GM18873 (cell line): ENCODE measurements at regions not wholly inside any gene's neighbourhood (a gene's known extent, or its start where the extent isn't known, plus 50 kb on each side); places are given as distances from the start of the nearest gene placed in this dataset.
"Not testable (repeated sequence)": the region's sequence is repeated elsewhere in the genome, so short reads cannot be mapped to it uniquely, and the experiment has no call there.

Experiments used
- ATAC-seq: cut with Tn5 transposase; IDR thresholded peaks from one replicate; pipeline ENCODE4 v1.9.1; 2021; ENCODE audit warnings: mild to moderate bottlenecking, moderate library complexity, moderate number of reproducible peaks; ENCODE audit not compliant: unreplicated experiment, low FRiP score

DNA sequence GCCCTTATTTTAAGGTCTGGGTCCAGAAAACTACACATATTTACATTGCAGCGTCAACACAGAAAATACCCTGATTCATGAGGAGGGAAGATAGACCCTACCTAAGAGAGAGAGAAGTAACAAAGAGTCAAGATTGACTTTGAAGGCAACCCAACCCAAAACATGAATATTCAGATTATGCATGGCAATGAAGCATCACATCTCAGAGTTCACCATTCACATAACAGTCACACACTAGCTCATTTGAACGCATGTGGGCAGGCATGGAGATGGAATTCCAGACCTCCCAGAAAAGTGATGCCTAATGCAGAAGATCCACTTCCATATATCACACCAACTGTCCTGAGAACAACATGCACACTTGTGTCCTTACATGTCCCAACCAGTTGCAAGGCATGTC, 190.1 kb upstream of the ITGA1 start:
- no peak for ATAC-seq

DNA sequence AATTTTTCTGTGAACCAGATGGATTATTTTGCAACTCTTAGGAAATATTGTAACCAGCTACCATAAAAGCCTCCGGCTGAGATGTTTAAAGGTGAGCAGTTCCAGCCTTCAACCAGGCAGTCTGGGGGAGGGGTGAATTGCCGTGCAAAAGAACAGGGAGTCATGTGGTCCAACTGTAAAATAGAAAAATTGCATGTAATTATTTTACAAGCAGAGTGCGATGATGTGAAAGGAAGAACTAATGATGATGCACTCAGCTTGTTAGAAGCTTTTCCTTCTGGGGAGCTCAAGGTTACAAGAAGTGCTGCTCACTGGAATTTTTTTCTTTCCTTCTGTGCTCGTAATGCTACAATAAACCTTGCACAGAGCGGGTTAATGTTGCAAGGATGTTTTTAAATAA, 188.7 kb upstream of the ITGA1 start:
- no peak for ATAC-seq

DNA sequence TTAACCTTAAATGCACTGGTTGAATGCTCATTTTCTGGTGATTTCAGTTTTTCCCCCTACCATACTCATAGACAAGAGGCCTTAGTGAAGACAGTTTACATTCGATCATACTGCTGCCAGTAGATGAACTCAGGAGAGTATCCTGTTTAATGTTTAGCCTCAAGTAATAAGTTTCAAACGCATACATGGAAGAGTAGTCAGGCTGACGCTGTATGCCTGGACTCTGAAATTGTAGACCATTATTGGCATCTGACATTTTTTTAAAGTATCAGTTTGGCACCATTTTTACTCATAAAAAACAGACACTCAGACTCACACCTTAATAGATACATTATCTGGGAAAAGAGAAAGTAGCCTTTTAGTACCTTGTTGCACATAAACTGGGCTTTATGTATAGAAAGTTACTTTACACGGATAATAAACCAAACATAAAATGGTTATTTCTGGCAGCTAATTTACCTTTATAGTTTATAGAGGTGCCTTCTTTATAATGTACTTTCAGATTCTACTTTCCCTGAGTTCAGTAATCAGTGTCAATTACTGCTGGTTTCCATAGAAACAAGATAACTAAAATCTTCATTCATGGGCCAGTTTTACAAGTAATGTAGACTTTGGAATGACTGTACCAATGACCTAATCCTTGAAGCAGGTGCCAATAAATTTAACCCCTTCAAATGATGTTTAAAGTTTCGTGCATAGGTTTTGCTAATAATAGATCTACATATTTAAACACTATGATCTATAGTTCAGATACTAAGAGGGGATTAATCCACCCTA, 183.8 kb upstream of the ITGA1 start:
- ATAC-seq: no peak

DNA sequence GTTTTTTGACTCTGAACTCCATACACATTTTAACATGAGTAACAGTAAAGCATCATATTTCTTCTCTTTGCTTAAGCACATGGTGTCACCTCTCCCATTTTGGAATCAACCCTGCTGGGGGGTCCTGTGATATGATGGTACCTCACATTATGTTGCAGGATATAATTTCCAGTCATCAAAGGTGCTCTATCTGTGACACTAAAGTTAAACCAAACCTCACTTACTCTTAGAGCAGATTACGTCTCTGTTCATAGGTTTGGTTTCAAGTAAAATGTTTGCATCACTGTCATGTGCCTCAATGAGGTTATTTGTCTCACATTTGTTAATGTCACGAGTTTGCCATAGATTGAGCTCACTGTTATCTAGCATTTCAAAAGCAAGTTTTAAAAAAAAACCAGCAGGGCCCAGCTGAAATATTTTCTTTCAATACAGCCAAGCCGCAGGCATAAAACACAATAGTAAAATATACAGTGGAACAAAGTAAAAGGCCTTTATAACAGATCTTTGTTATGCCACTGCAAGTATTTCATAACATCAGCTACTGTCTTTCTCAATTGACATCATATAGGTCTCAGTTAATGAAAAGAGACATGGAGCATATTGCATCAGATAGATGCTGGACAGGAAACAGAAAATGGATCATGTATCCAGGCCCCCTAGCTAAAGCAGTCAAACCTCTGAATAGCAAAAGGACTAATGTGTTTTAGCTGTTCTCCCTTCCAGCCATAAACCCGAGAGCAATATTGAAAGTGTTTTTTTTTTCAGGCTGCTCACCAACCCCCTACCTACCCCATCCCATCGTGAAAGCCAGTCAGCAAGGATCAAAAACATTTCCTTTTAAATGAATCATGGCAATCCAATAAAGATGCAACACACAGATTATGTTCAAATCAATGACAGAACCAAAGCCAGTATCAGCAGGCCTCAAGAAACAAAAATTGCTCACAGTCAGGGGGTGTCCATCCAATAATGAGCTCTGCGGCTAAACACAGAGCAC, 182.1 kb upstream of the ITGA1 start:
- no peak for ATAC-seq

DNA sequence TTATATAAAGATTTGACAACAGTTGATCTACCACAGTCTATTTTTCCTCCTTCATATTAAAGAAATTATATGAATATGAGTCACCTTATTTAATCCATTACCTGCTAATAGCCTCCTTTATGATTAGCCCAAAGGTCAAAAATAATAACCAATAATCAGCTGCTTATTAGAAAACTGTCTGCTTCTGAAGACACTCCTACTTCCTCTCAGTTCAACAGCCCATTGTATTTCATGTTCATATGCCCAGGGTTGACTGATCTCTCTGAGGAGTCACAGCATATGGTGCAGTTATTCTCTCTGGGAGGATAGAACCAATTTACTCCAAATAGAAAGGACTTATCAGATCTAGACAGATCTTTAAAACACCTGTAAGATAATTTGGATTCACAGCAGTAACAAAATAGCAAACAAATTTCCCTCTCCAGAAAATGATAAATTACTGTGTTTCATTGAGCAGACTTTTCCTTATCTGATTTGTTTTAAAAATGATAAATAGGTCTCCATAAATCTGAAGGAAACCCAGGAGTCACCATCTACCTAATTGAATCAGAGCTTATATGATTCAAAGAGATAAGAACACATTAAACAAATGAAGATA, 180.4 kb upstream of the ITGA1 start:
- no peak for ATAC-seq

DNA sequence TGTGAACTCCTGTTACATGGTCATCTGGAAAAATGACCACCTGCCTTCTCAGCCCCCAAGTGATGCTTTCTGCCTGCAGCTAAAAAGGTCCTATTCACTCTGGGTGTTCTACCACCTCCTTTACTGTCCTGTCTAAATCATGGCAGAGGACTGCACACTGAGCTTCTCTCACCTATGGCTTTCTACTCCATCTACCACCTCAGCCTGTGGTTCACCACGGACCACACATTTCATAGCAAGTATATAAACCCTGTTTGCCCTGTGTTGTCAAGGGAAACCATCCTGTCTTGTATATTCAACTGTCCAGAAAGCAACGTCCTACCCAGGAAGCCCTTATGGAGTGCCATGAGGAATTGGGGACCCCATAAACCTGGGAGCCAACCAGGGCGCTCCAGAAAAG, 167.4 kb upstream of the ITGA1 start:
- ATAC-seq: no peak

DNA sequence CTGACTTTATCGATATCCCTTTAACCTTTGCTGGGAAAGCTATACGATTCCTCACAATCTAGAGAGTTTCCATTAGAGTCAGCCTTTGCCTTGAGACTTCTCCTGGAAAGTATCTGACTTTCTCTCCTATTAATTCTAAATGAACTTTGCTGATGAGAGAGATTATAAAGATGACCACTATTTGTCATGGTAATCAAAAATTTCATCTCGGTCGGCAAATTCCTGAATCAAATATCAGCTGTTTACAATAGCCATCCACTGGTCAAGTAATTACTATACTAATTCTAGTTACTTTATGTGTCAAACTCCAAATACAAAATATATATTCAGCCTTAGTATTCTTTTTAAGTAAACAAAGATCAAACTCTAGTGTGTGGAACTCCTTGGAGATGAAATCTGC, 164.4 kb upstream of the ITGA1 start:
- ATAC-seq: no peak

DNA sequence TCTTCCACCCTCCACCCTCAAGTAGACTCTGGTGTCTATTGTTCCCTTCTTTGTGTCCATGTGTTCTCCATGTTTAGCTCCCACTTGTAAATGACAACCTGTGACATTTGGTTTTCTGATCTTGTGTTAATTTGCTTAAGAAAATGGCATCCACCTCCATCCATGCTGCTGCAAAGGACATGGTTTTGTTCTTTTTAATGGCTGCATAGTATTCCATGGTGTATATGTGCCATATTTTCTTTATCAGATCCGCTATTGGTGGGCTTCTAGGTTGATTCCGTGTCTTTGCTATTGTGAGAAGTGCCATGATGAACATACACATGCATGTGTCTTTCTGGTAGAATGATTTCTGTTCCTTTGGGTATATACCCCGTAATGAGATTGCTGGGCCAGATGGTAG, 163.4 kb upstream of the ITGA1 start:
- no peak for ATAC-seq

DNA sequence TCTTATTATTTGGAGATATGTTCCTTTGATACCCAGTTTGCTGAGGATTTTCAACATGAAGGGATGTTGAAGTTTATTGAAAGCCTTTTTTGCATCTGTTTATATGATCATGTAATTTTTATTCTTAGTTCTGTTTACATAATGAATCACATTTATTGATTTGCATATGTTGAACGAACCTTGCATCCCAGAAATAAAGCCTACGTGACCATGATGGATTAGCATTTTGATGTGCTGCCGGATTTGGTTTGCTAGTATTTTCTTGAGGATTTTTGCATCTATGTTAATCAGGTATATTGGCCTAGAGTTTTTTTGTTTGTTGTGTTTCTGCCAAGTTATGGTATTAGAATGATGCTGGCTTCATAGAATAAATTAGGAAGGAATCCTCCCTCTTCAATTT, 161.4 kb upstream of the ITGA1 start:
- no peak for ATAC-seq

DNA sequence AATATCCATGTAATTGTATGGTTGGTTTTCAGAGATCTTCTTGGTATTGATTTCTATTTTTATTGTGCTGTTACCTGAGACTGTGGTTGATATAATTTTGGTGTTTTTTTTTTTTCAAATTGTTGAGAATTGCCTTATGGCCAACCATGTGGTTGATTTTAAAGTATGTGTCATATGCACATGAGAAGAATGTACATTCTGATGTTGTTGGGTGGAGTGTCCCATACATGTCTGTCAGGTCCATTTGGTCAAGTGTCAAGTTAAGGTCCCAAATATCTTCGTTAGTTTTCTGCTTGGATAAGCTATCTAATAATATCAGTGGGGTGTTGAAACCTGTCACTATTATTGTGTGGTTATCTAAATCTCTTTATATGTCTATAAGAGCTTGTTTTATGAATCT, 160.0 kb upstream of the ITGA1 start:
- no peak for ATAC-seq

DNA sequence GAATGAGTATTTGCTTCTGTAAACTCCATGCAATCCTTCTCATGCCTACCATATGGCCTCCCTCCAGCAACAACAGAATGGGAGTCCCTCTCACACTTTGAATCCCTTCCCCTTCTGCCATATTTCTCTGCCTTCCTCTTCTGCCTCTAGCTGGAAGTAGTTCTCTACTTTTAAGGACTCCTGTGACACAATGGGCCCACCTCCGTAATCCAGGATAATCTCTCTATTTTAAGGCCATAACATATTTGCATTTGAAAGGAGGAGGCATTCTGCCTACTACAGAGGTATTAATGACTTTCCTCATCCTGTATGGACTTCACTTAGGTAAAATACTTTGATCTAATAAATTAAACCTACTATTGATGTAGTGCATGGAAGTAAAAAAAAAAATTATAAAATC, 155.4 kb upstream of the ITGA1 start:
- no peak for ATAC-seq

DNA sequence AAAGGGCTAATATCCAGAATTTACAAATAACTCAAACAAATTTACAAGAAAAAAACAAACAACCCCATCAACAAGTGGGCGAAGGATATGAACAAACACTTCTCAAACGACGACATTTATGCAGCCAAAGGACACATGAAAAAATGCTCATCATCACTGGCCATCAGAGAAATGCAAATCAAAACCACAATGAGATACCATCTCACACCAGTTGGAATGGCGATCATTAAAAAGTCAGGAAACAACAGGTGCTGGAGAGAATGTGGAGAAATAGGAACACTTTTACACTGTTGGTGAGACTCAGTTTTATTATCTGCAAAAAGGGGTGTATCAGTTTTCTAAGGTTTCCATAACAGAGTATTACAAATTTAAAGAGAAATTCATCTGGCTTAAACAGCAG, 153.5 kb upstream of the ITGA1 start:
- not testable (repeated sequence) for ATAC-seq

DNA sequence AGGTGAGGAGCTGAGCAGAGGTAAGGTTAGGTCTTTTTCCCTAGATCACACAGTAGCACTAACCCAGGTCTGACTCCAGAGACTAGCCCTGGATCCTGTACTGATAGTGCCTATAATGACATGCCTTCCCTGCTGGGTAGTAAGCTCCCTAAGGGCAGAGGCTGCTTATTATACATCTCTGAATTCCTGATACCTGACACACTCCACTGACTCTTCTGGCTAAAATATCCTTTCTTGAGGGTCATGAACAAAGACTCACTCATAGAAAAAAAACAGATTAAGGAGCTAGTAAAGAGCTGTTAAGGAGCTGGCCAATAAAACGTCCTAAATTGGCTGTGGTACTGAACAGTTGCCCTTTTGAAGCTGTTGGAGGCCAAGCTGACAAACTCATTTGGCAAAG, 149.0 kb upstream of the ITGA1 start:
- ATAC-seq: no peak

DNA sequence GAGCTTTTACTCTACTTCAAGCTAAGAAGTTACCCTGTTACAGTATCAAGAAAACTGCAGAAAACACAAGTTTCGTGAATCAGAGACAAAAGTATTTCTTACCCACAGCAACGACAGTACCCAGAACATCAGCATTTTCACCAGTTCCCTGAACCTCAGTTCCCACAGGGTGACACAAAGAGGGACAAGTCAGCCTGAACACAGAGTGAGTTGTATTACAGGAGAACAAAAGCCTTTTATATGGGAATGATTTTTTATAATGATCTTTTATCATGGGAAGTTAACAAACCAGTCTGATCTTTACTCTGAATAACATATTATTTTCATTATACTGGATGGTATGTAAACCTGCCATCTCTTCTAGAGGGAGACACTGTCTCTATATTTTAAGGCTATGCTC, 139.0 kb upstream of the ITGA1 start:
- ATAC-seq: no peak

DNA sequence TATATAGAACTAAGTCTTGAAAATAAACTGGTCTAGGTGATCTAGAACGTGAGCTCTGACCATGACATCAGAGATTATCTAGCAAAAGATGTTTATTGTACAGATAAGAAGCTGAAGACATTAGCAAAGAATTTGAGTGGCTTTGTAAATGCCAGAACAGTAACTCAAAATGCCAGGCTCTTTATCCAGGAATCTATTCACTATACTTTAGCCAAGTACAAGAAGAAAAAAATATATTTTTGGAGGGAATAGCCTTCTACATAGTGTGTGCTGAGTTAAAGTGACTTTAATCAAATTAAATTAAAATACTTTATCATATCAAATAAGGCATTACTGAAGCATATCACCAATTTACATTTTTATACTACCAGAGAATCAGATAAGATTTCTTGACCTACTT, 132.6 kb upstream of the ITGA1 start:
- no peak for ATAC-seq

DNA sequence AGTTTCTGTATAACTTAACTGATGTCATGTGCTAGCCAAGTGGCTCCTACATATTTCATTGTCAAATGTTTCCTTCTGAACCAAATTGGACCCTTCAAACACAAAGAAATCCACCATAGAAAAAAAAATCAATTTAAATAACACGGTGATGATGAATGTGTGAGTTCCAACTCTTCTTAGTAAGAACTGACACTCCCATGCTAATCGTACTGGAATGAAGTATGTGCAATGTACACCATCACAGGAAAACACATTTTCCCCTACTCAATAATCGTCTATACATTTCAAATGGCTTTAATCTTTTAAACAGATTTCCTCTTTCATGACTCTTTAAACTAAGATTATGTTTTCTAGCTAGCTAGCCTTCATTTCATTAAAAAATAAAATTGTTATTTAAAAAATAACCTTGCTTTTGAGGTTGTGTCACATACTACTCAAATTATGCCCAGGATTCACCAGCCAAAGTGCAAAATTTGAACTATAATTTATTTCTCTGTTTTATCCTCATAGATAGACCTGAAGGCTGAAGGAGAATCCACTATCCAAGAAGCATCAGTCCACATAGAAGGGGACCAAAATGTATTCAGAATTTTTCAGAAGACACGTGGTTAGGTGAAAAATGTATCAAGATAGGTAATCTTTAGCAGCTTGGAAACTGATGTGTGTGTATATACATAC, 131.0 kb upstream of the ITGA1 start:
- ATAC-seq: no peak

DNA sequence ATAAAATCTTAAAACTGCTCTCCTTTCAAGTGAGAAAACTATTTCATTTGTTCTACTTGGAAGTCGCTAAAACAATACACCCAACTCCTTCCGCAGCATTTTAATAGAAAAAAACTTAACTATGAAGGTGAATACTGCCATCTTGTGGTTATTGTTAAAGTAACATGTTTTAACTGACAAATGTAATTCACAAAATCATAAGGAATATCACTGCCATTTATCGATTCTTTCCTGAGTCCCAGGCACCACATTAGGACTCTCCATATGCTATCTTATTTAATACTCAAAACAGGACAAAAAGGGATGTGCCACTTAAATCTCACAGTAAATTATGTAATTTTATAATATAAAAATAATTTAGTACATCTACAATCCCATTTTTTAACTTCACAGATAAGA, 130.5 kb upstream of the ITGA1 start:
- ATAC-seq: no peak

DNA sequence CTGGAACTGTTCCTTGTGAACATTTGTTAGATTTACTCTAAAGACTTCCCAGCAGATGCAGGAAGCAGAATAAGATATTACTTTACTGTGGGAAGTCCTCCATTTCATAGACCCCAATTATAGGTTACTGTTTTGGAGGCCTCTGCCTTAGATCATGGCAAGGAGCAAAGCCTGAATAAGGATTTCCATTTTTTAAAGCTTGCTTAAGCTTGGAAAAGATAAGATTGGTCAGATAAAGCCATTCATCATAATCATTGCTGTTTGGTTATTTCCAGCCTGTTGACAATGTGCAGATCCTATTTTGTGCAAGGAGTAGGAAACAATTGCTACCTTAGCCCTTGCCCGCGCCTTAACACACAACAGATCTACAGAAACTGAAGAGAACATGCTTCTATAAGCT, 129.5 kb upstream of the ITGA1 start:
- ATAC-seq: no peak

DNA sequence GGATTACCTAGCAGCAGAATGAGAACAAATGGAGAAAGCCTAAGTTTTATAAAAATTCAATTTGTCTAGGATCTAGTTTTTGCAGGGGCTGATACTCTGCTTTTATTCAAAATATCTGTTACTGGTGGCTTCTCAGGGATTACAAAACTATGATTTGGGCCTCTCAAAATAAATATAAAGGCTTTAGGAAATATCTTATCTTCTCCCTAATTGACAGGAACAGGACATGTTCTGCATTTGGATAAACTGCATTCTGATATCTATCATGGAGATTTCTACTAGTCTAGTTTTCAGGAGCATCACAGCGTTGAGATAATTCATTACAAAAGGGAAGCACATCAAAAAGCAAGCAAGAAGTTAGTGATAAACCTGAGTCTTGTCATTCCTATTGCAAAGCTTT, 127.1 kb upstream of the ITGA1 start:
- no peak for ATAC-seq

DNA sequence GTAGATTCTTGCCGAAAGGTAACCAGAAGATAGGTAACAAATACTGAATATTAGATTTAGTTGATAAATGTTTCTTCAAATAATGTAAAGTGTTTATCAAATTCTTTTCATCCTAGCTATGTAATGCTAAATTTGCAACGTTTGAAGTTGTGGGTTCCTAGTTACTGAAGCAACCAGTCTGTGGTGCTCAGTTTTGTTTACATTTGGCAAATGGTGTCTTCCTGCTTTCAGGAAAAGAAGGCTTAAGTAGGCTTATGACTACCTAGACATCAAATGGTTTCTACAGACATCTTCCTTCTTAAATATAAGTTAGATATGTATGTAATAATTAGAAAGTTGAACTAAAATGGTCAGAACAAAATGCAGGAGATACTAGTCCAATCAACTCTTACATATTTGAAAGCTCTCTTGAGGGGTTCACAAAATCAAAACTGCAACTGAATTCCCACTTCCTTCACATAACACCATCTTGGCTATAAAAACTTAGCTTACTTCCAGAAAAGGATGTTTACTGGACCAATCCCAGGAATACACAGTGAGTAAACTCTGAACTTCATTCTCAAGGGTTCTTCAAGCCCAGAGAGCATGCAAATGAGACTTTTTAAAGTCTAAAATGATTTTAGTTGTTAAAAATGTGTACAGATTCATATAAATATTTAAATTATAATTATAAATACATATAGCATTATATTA, 125.7 kb upstream of the ITGA1 start:
- no peak for ATAC-seq
